HepG2 (cell line): ENCODE measurements at regions not wholly inside any gene's neighbourhood (a gene's known extent, or its start where the extent isn't known, plus 50 kb on each side); places are given as distances from the start of the nearest gene placed in this dataset.
A peak's percentile ranks its signal among the peaks of the same experiment; 100 is the strongest.

ENCODE experiments used
- AGO1 ChIP-seq: fragments of 200-400 bp; formaldehyde crosslinking; IDR thresholded peaks from 2 replicates; pipeline ENCODE4 v1.6.1; 2017; ENCODE audit warnings: mild to moderate bottlenecking, low read depth, low read length, moderate library complexity; ENCODE audit not compliant: poor library complexity, severe bottlenecking
- AGO2 ChIP-seq: fragments of 200-400 bp; formaldehyde crosslinking; optimal IDR thresholded peaks from 2 replicates; pipeline ENCODE3; 2017; ENCODE audit warnings: mild to moderate bottlenecking, low read depth, low read length, moderate library complexity
- MTA1 ChIP-seq: sonication (generic); formaldehyde crosslinking; IDR thresholded peaks from 2 replicates; pipeline ENCODE4 v1.4.0; 2020; ENCODE audit warnings: missing genetic modification reagents, mild to moderate bottlenecking, borderline replicate concordance
- NFIC ChIP-seq: IDR thresholded peaks from 2 replicates; pipeline ENCODE4 v1.6.1; 2012; ENCODE audit warnings: mild to moderate bottlenecking, low read length, inconsistent platforms
- NFRKB ChIP-seq: fragments of 450-650 bp; IDR thresholded peaks from 2 replicates; pipeline ENCODE4 v1.6.1; 2017
- RXRA ChIP-seq: sonication (generic); formaldehyde crosslinking; IDR thresholded peaks from 2 replicates; pipeline ENCODE4 v1.5.1; 2020; ENCODE audit warnings: missing genetic modification reagents
- SAFB2 ChIP-seq: sonication (generic); formaldehyde crosslinking; IDR thresholded peaks from 2 replicates; pipeline ENCODE4 v1.5.1; 2020; ENCODE audit warnings: missing genetic modification reagents, low read depth, mild to moderate bottlenecking, borderline replicate concordance
- SALL2 ChIP-seq: sonication (generic); formaldehyde crosslinking; IDR thresholded peaks from 2 replicates; pipeline ENCODE4 v1.8.1; 2023; ENCODE audit warnings: mild to moderate bottlenecking, missing genetic modification reagents, inconsistent platforms
- SKI ChIP-seq: fragments of 450-650 bp; IDR thresholded peaks from one replicate; pipeline ENCODE4 v1.6.1; 2018; ENCODE audit warnings: mild to moderate bottlenecking; ENCODE audit not compliant: partially characterized antibody
- TAF1 ChIP-seq: sonication (generic); formaldehyde crosslinking; IDR thresholded peaks from 2 replicates; pipeline ENCODE4 v1.4.0; 2020; ENCODE audit warnings: missing genetic modification reagents
- TAF15 ChIP-seq: fragments of 200-400 bp; formaldehyde crosslinking; IDR thresholded peaks from one replicate; pipeline ENCODE4 v1.6.1; 2018; ENCODE audit warnings: mild to moderate bottlenecking, low read depth, low read length; ENCODE audit not compliant: poor library complexity, severe bottlenecking
- TERF1 ChIP-seq: sonication (generic); formaldehyde crosslinking; IDR thresholded peaks from 2 replicates; pipeline ENCODE4 v1.8.0; 2022; ENCODE audit warnings: mild to moderate bottlenecking, missing genetic modification reagents, moderate library complexity
- THAP7 ChIP-seq: sonication (generic); formaldehyde crosslinking; IDR thresholded peaks from 2 replicates; pipeline ENCODE4 v1.8.1; 2023; ENCODE audit warnings: mild to moderate bottlenecking, missing genetic modification reagents
- TMF1 ChIP-seq: sonication (generic); formaldehyde crosslinking; IDR thresholded peaks from 2 replicates; pipeline ENCODE4 v1.8.1; 2022; ENCODE audit warnings: low read depth, missing genetic modification reagents
- ZBTB21 ChIP-seq: sonication (generic); formaldehyde crosslinking; IDR thresholded peaks from 2 replicates; pipeline ENCODE4 v1.4.0; 2020; ENCODE audit warnings: missing genetic modification reagents
- ZEB1 ChIP-seq: IDR thresholded peaks from 2 replicates; pipeline ENCODE4 v1.6.1; 2012; ENCODE audit warnings: mild to moderate bottlenecking, low read depth, inconsistent platforms; ENCODE audit not compliant: insufficient replicate concordance
- ZFP62 ChIP-seq: sonication (generic); formaldehyde crosslinking; IDR thresholded peaks from 2 replicates; pipeline ENCODE4 v1.4.0; 2020; ENCODE audit warnings: missing genetic modification reagents
- ZFX ChIP-seq: sonication (generic); formaldehyde crosslinking; IDR thresholded peaks from 2 replicates; pipeline ENCODE4 v1.4.0; 2020; ENCODE audit warnings: mild to moderate bottlenecking, low read depth, missing genetic modification reagents, moderate library complexity
- ZNF331 ChIP-seq: sonication (generic); formaldehyde crosslinking; IDR thresholded peaks from 2 replicates; pipeline ENCODE4 v1.4.0; 2020; ENCODE audit warnings: missing genetic modification reagents
- ZNF337 ChIP-seq: sonication (generic); formaldehyde crosslinking; IDR thresholded peaks from 2 replicates; pipeline ENCODE4 v1.5.1; 2020; ENCODE audit warnings: missing genetic modification reagents, low read depth, mild to moderate bottlenecking, borderline replicate concordance
- ZNF343 ChIP-seq: sonication (generic); formaldehyde crosslinking; IDR thresholded peaks from 2 replicates; pipeline ENCODE4 v1.4.0; 2020; ENCODE audit warnings: mild to moderate bottlenecking, missing genetic modification reagents
- ZNF609 ChIP-seq: sonication (generic); formaldehyde crosslinking; IDR thresholded peaks from 2 replicates; pipeline ENCODE4 v1.4.0; 2020; ENCODE audit warnings: mild to moderate bottlenecking, missing genetic modification reagents, borderline replicate concordance
- ZNF703 ChIP-seq: sonication (generic); formaldehyde crosslinking; IDR thresholded peaks from 2 replicates; pipeline ENCODE4 v1.5.1; 2020; ENCODE audit warnings: missing genetic modification reagents, mild to moderate bottlenecking, moderate library complexity, borderline replicate concordance
- ZNF761 ChIP-seq: sonication (generic); formaldehyde crosslinking; conservative IDR thresholded peaks from 2 replicates; pipeline ENCODE4 v1.4.0; 2020; ENCODE audit warnings: mild to moderate bottlenecking, missing genetic modification reagents
- ZNF83 ChIP-seq: sonication (generic); formaldehyde crosslinking; IDR thresholded peaks from 2 replicates; pipeline ENCODE4 v1.4.0; 2020; ENCODE audit warnings: missing genetic modification reagents, mild to moderate bottlenecking, borderline replicate concordance

GRCh38 chrX:2608638-2609430, 82.3 kb upstream of the CD99 start (continued):
- TF ChIP-seq TERF1 (CRISPR knock-in tag) (no peak), ZNF703 (CRISPR knock-in tag) (no peak), TAF1 (CRISPR knock-in tag) (peak; percentile 19; the same call in 1 of the 2 replicates), NFIC (no peak), ZNF331 (CRISPR knock-in tag) (peak; percentile 48; the same call in 1 of the 2 replicates), MTA1 (CRISPR knock-in tag) (no peak), SALL2 (CRISPR knock-in tag) (peak; percentile 29; the same call in 1 of the 2 replicates), SAFB2 (no peak), ZBTB21 (CRISPR knock-in tag) (no peak), TAF15 (peak; percentile 19), ZNF609 (no peak), TMF1 (no peak), ZNF761 (CRISPR knock-in tag) (no peak), AGO2 (peak; percentile 62), ZEB1 (no peak), ZFX (CRISPR knock-in tag) (peak; percentile 79), ZFP62 (no peak), AGO1 (no peak), SKI (no peak), ZNF343 (CRISPR knock-in tag) (no peak), ZNF83 (no peak), THAP7 (CRISPR knock-in tag) (no peak), ZNF337 (CRISPR knock-in tag) (no peak), RXRA (no peak), NFRKB (no peak)
